NCI-H1105 (cell line): ENCODE measurements at regions not wholly inside any gene's neighbourhood (a gene's known extent, or its start where the extent isn't known, plus 50 kb on each side); places are given as distances from the start of the nearest gene placed in this dataset.
"Not testable (repeated sequence)": the region's sequence is repeated elsewhere in the genome, so short reads cannot be mapped to it uniquely, and the experiment has no call there.

Source experiments
- DNase-seq: peaks from one replicate; lab custom pipeline; 2025; lab: John Stamatoyannopoulos, UW

GRCh38 chrX:4091046-4091760 lies 377.8 kb upstream of the PRKX start:
- no peak for DNase-seq

- DNase-seq = no peak
These were observed 346.4 kb upstream of the PRKX start for GRCh38 chrX:4059893-4060292.

GRCh38 chrX:4043951-4044350 lies 330.5 kb upstream of the PRKX start:
- DNase-seq = no peak

- DNase-seq = no peak
These were observed 322.4 kb upstream of the PRKX start for GRCh38 chrX:4035874-4036273.

GRCh38 chrX:4028151-4028550 lies 314.7 kb upstream of the PRKX start:
- DNase-seq = no peak

GRCh38 chrX:4005281-4005680 lies 291.8 kb upstream of the PRKX start:
- no peak for DNase-seq

GRCh38 chrX:4004822-4005221 lies 291.4 kb upstream of the PRKX start:
- DNase-seq = no peak

- no peak for DNase-seq
These were observed 280.9 kb upstream of the PRKX start for GRCh38 chrX:3994315-3994714.

- DNase-seq = no peak
These were observed 277.1 kb upstream of the PRKX start for GRCh38 chrX:3990569-3990968.

- peak; percentile 18 for DNase-seq
These were observed 258.8 kb upstream of the PRKX start for GRCh38 chrX:3972104-3972858.

GRCh38 chrX:3968749-3969148 lies 255.3 kb upstream of the PRKX start:
- no peak for DNase-seq

GRCh38 chrX:3963980-3964379 lies 250.5 kb upstream of the PRKX start:
- DNase-seq = no peak

- no peak for DNase-seq
These were observed 249.3 kb upstream of the PRKX start for GRCh38 chrX:3962511-3963311.

- DNase-seq = no peak
These were observed 247.5 kb upstream of the PRKX start for GRCh38 chrX:3960952-3961351.

GRCh38 chrX:3951859-3952258 lies 238.4 kb upstream of the PRKX start:
- no peak for DNase-seq

- DNase-seq = no peak
These were observed 236.9 kb upstream of the PRKX start for GRCh38 chrX:3950373-3950772.

GRCh38 chrX:3943965-3944364 lies 230.5 kb upstream of the PRKX start:
- DNase-seq = no peak

- no peak for DNase-seq
These were observed 226.7 kb upstream of the PRKX start for GRCh38 chrX:3940000-3940610.

GRCh38 chrX:3938587-3938986 lies 225.1 kb upstream of the PRKX start:
- no peak for DNase-seq

GRCh38 chrX:3935196-3935595 lies 221.7 kb upstream of the PRKX start:
- DNase-seq = not testable (repeated sequence)

GRCh38 chrX:3920424-3921017 lies 207.1 kb upstream of the PRKX start:
- DNase-seq = not testable (repeated sequence)
